ENCODE measurements at regions not wholly inside any gene's neighbourhood (a gene's known extent, or its start where the extent isn't known, plus 50 kb on each side); places are given as distances from the start of the nearest gene placed in this dataset.

DNA sequence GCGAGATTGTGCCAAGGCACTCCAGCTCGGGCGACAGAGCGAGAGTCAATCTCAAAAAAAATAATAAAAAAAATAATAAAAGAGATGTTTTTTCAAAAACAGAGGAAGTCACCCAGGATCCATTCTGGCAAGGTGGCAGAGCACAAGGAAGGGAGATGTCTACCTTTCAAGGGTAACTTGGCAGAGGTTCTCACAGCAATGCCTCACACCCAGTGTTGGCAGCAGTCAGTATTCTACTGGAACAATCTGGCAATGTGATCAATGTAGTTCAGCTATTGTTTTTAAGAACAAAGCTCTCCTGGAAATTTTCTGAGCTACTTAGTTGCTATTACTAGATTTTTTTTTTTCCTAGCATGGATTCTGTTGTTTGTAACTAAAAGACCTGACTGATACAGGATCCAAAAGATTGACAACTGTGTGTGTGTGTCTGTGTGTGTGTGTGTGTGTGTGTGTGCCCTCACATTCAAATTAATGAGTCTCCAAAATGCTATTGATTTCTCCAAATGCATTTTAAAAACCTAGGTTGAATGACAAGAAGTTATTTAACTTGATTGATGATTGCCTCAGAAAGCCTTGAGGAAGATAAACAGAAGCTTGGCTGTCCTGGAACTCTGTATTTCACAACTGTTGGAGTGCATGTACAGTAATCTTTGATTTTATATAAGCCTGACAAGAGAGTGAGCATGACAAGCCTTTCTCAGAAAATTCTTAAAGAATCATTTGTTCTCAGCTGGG is 114.1 kb upstream of the RREB1 start:
- TF ChIP-seq, protein P1, sequence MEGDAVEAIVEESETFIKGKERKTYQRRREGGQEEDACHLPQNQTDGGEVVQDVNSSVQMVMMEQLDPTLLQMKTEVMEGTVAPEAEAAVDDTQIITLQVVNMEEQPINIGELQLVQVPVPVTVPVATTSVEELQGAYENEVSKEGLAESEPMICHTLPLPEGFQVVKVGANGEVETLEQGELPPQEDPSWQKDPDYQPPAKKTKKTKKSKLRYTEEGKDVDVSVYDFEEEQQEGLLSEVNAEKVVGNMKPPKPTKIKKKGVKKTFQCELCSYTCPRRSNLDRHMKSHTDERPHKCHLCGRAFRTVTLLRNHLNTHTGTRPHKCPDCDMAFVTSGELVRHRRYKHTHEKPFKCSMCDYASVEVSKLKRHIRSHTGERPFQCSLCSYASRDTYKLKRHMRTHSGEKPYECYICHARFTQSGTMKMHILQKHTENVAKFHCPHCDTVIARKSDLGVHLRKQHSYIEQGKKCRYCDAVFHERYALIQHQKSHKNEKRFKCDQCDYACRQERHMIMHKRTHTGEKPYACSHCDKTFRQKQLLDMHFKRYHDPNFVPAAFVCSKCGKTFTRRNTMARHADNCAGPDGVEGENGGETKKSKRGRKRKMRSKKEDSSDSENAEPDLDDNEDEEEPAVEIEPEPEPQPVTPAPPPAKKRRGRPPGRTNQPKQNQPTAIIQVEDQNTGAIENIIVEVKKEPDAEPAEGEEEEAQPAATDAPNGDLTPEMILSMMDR (conservative IDR thresholded peaks at IDR 0.05): no peak
- H3K36me3 Mint-ChIP-seq (ENCODE audit: low read depth): no peaks in the 10 kb centered on the region
- no peak for DNase-seq (ENCODE audit: low read depth, low spot score)
- no peak overlapping the region for H3K4me3 Mint-ChIP-seq
- no peaks in the 10 kb centered on the region for H3K9me3 Mint-ChIP-seq
- no peaks in the 10 kb centered on the region for H3K27me3 Mint-ChIP-seq (ENCODE audit: low read depth)
- H3K4me1 Mint-ChIP-seq: no peaks in the 10 kb centered on the region
- no peak overlapping the region for H3K27ac Mint-ChIP-seq (ENCODE audit: unreplicated experiment)

DNA sequence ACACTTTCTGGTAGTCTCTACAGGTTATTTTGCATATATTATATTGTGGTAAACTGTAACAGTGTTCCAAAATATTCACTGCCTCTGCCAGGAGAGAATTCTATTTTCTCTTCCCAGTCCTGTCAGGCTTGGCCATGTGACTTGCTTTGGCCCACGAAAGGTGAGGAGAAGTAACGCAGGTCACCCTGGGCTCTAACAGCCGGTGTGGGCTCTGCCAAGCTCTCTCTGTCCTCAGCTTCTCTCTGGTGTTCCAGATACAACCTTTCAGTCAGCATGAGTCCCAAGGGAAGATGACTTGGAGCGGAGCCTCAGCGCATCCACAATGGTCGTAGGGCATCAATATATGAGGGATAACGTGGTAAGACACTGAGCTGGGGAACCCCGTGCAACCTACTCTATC is 113.0 kb upstream of the RREB1 start:
- no peak for DNase-seq (ENCODE audit: low read depth, low spot score)
- H3K27me3 Mint-ChIP-seq (ENCODE audit: low read depth): no peaks in the 10 kb centered on the region

DNA sequence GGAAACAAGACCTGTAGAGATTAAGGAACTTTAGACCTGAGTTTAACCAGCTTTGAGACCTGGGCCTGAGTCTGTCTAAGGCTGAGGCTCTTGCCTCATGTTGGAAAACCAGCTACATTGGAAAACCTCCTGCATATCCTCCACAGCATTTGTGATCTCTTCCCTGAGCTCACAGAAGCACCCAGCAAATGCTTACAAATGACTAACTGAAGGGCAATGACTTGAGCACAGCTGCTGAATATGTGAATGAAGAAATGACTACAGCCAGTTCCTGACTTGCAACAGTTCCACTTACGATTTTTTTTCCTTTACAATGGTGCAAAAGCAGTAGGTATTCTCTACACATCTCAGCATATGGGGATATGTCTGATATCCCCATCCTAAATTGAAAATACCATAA is 112.4 kb upstream of the RREB1 start:
- Mint-ChIP-seq H3K36me3 (ENCODE audit: low read depth) (no peaks in the 10 kb centered on the region), H3K4me3 (no peak overlapping the region), H3K27me3 (ENCODE audit: low read depth) (no peaks in the 10 kb centered on the region), H3K9me3 (no peaks in the 10 kb centered on the region), H3K4me1 (no peaks in the 10 kb centered on the region), H3K27ac (ENCODE audit: unreplicated experiment) (no peak overlapping the region)
- TF ChIP-seq, protein P1 (conservative IDR thresholded peaks at IDR 0.05): no peak
- DNase-seq (ENCODE audit: low read depth, low spot score): no peak

More for the DNA sequence above, 113.0 kb upstream of the RREB1 start:
- TF ChIP-seq, protein P1 (conservative IDR thresholded peaks at IDR 0.05): no peak
- Mint-ChIP-seq H3K36me3 (ENCODE audit: low read depth) (no peaks in the 10 kb centered on the region), H3K27ac (ENCODE audit: unreplicated experiment) (no peak overlapping the region), H3K4me1 (no peaks in the 10 kb centered on the region), H3K4me3 (no peak overlapping the region), H3K9me3 (no peaks in the 10 kb centered on the region)

DNA sequence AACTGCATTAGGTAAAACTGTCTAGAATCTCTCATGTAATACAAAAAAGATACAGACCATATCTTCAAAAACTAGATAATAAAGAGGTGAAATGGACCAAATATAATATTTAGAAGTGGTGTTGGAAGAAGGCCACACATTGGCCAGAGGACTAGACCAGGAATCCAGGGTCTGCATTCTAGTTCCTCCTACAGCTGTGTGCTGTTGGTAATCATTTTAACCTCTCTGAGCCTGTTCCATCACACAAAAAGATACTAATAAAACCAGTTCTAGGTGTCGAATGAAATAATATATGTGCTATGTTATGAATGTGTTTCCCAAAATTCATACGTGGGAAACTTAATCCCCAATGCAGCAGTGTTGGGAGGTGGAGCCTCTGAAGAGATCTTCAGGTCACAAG is 111.6 kb upstream of the RREB1 start:
- no peak for DNase-seq (ENCODE audit: low read depth, low spot score)
- TF ChIP-seq, protein P1 (conservative IDR thresholded peaks at IDR 0.05): no peak
- Mint-ChIP-seq H3K36me3 (ENCODE audit: low read depth) (no peaks in the 10 kb centered on the region), H3K4me3 (no peak overlapping the region), H3K27me3 (ENCODE audit: low read depth) (no peaks in the 10 kb centered on the region), H3K4me1 (no peaks in the 10 kb centered on the region), H3K9me3 (no peaks in the 10 kb centered on the region), H3K27ac (ENCODE audit: unreplicated experiment) (no peak overlapping the region)

DNA sequence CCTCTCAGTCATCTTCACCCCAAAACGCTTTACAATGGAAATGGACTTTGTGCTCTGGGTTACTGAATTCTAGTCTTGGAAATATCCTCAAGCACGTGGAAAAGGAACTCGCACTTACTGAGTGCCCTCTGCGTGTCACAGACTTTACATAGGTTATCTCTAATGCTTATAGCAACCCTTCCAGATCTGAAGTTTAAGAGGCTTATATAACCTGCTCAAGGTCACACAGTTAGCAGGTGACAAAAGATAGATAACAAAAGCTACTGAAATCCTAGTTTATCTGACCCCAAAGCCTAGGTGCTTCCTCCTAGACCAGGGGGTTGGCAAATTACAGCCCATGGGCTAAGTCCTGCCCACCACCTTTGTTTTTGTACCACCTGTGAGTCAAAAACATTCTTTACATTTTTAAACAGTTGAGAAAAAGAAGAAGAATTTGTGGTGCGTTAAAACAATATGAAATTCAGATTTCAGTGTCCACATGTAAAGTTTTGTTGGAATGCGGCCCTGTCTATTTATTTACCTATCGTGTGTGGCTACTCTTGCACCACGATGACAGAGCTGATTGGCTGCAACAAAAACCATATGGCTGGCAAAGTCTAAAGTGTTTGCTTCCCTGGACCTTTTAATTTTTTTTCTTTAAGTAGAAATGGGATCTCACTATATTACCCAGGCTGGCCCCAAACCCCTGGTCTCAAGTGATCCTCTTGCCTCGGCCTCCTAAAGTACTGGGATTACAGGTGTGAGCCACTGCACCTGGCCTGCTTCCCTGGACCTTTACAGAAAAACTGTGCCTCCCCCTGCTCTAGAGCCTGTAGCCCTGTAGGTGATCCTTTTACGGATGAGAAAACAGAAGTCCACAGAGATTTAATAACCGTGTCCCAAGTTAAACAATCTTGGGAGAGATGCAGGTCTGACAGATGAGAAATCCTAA is 110.2 kb upstream of the RREB1 start:
- H3K36me3 Mint-ChIP-seq (ENCODE audit: low read depth): no peaks in the 10 kb centered on the region
- no peak overlapping the region for H3K27ac Mint-ChIP-seq (ENCODE audit: unreplicated experiment)
- no peaks in the 10 kb centered on the region for H3K4me1 Mint-ChIP-seq
- H3K9me3 Mint-ChIP-seq: no peaks in the 10 kb centered on the region
- TF ChIP-seq, protein P1 (conservative IDR thresholded peaks at IDR 0.05): no peak
- H3K27me3 Mint-ChIP-seq (ENCODE audit: low read depth): no peaks in the 10 kb centered on the region
- no peak overlapping the region for H3K4me3 Mint-ChIP-seq
- DNase-seq (ENCODE audit: low read depth, low spot score): no peak
